ENCODE measurements at regions not wholly inside any gene's neighbourhood (a gene's known extent, or its start where the extent isn't known, plus 50 kb on each side); places are given as distances from the start of the nearest gene placed in this dataset.
"Not testable (repeated sequence)": the region's sequence is repeated elsewhere in the genome, so short reads cannot be mapped to it uniquely, and the experiment has no call there.

DNA sequence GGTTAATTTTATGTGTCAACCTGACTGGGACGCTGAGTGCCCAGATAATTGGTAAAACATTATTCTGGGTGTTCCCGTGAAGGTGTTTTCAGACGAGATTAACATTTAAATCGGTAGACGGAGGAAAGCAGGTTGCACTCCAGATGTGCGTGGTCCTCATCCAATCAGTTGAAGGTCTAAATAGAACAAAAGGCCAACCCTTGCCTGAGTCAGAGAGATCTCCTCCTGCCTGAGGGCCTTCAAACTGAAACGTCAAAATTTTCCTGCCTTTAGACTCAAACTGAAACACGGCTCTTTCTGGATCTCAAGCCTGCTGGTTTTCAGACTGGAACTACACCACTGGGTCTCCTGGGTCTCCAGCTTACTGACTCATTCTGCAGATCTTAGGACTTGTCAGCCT is 70.9 kb downstream of the NPIPA5 start:
- not testable (repeated sequence) for DNase-seq

DNA sequence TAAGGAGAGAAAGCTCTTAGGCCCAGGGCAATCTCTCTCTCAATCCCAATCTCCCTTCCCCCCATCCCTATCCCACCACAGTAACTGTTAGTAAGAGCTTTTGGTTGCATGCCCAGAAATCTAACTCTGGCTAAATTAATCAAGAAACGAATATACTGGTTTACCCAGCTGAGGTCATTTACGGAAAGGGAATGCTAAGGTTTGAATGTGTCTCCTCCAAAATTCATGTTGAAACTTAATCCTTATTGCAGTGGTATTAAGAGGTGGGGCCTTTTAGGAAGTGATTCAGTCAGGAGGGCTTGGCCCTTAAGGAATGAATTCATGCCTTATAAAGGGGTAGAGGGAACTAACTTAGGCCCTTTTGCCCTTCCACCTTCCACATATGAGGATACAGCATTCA is 72.2 kb downstream of the NPIPA5 start:
- DNase-seq: not testable (repeated sequence)

DNA sequence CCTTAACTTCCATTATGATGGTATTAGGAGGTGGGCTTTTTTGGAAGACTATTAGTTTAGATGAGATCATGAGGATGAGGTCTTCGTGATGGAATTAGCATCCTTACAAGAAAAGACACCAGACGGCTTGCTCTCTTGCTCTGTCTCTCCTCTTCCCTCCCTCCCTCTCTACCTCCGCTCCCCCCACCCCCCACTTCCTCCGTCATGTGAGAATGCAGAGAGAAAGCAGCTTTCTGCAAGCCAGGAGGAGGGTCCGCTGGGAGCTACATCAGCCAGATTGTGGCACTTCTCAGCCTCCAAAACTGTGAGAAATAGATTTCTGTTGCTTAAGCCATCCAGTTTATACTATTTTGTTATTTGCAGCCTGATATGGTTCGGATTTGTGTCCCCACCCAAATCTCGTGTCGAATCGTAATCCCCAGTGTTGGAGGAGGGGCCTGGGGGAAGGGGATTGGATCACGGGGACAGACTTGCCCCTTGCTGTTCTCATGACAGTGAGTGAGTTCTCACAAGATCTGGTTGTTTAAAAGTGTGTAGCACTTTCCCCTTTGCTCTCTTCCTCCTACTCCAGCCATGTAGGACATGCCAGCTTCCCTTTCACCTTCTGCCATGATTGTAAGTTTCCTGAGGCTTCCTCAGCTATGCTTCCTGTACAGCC is 74.3 kb downstream of the NPIPA5 start:
- DNase-seq: not testable (repeated sequence)

DNA sequence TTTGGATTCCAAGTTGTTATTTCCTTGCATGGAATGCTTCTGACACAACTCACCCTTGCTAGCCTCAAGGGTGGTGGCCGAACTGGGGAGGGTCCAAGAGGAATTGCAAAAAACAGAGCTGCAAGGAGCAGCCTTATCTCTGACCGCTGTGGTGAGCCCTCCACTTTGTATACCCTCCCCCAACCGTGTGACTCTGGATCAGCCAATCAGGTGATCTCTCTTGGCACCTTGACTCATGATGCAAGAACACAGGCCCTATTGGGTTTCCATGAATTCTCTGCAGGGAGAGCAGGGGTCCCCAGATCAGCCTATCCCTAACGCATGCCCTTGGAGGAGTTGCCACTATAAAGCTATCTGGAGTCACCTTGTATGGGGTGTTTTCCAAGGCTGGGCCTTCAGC is 81.0 kb downstream of the NPIPA5 start:
- not testable (repeated sequence) for DNase-seq

DNA sequence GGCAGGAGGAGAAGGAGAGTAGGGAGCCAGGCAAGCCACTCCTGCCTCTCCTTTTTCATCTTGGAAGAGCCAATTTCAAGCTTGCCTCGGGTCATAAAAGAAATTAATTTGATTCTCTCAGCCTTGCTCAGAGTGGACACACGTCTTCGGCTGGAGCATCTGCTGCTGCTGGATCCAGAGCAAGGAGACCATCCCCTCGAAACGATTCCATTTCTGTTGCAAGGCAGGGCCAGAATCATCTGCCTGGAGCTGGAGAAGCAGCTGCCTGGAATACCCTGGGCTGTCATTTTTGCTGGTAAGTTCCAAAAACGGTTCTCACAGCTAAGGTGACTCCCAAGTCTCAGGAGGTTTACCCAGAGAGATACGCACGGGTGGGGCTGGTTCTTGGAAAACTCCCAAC is 103.3 kb downstream of the NPIPA5 start:
- DNase-seq: not testable (repeated sequence)

DNA sequence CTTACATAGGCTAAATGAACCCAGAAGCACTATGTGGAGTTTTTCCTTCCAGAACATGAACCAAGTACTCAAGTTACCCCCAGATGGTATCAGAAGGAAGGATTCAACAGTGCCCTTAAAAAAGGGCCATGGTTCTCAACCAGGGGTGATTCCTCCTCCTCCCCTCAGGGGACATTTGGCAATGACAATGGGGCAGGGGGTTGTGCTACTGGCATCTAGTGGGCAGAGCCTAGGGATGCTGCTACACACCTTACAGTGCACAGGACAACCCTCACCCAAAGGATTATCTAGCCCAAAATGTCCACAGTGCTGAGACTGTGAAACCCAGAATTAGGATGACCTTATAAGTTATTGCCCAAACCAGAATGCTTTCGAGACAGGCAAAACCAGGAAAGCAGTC is 104.1 kb downstream of the NPIPA5 start:
- DNase-seq: not testable (repeated sequence)

GRCh38 chr16:15266941-15267340 is 111.2 kb downstream of the NPIPA5 start:
- not testable (repeated sequence) for DNase-seq

- not testable (repeated sequence) for DNase-seq
These were observed 115.9 kb downstream of the NPIPA5 start for GRCh38 chr16:15262212-15262611.

DNA sequence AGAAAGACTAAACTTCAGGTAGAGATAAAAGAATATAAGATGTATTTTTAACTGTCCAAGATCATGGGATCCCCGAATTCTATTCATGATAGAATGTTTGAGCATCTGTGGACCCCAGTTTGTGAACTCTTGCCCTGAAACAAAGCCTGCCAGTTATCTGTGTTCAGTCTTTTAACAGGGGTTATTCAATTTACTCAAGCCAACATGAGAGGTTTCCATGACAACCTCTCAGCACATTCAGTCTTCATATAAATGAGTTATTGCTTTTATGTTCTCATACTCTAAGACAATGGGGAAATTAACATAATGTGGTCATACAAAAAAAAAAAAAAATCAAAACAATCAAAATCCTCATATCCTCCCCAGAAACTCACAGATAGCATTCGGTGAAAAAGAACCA is 130.1 kb downstream of the NPIPA5 start:
- not testable (repeated sequence) for DNase-seq

DNA sequence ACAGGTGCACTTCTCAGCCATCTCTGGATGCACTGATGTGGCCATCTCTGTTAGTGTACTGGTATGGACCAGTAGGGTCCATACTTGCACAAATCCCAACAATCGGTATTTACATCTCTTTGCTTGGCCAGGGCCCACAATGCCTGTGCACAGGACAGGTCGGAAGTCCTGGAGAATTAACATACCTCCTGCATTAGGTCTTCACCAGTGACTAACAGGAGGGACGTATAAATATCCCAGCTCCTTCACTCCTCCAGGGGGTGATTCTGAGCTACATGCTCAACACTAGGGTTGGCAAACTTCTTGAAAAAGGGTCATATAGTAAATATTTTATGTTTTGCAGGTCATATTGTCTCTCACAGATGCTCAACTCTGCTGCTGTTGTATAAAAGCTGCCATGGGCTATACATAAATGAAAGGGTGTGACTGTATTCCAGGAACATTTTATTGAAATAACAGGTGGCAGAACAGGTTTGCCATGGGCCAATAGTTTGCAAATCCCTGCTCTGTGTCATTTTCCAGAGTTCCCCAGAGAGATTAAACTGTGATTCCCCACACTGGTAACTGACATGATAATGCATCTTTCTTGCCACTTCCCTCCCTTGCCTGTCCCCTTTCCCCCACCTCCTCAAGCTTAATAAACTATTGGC is 141.3 kb downstream of the NPIPA5 start:
- DNase-seq: not testable (repeated sequence)

DNA sequence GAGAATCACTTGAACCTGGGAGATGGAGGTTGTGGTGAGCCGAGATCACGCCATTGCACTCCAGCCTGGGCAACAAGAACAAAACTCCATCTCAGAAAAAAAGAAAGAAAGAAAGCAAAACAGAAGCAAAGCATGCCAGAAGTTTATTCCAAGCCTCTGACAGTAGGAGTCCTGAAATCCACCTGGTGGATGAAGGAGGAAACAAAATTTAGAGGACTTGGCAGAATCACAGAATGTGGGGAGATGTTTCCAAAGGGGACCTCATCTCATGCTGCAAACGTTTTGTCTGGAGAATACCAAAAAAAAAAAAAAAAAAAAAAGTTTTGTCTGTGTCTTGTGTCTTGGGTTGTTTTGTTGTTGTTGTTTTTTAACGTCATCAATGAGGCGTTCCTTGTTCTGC is 141.1 kb upstream of the RRN3 start:
- not testable (repeated sequence) for DNase-seq

DNA sequence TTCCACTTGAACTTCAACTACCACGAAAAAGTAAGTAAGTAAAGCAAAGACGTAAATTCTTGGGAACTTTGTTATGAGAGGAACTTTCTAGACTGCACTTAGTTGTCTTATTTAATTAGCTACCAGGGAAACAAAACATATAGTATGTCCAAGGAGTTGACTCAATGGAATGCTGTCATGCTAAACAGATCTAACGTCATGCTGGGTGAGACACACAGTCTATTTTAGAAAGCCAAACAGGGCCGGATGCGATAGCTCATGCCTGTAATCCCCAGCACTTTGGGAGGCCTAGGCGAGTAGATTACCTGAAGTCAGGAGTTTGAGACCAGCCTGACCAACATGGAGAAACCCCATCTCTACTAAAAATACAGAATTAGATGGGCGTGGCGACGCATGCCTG is 140.6 kb upstream of the RRN3 start:
- DNase-seq: not testable (repeated sequence)

- not testable (repeated sequence) for DNase-seq
These were observed 136.4 kb upstream of the RRN3 start for GRCh38 chr16:15230432-15230831.

DNA sequence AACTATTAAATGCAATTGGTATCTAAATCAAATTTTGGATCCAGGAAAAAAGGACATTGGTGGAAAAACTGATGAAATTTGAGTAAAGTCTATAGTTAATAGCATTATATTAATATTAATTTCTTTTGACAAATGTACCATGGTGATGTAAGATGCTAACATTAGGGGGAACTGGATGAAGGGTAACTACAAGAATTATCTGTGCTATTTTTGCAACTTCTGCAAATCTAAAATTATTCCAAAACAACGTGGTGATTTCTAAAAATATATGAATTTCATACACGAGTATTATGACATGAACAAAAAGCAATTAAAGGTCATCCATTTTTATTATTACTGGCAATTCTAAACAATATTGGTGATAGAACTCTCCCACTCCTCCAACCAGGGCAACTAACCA is 135.6 kb upstream of the RRN3 start:
- DNase-seq: not testable (repeated sequence)

- not testable (repeated sequence) for DNase-seq
These were observed 130.6 kb upstream of the RRN3 start for GRCh38 chr16:15224651-15225050.

GRCh38 chr16:15223398-15223797 is 129.3 kb upstream of the RRN3 start:
- DNase-seq: not testable (repeated sequence)

- not testable (repeated sequence) for DNase-seq
These were observed 125.9 kb upstream of the RRN3 start for GRCh38 chr16:15219679-15220615.

- not testable (repeated sequence) for DNase-seq
These were observed 124.9 kb upstream of the RRN3 start for GRCh38 chr16:15218856-15219500.

- not testable (repeated sequence) for DNase-seq
These were observed 113.3 kb upstream of the RRN3 start for GRCh38 chr16:15207202-15207981.

DNA sequence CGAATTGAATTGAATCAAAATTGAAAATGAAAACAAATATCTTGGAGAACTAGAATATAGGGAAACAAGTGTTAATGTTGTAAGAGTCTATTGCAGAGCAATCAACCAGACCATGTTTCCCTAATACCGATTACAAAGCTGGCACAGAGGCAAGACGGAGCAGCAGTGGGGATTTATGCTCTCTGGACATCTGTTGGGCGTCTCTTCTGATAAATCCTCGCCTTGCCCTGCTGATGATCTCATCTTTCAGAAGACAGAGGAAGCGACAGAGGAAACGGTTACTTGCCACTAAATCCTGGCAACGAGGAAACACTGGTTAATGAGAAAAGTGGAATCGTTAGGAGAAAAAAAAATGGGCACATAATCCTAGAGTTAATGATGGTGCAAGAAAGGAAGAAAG is 112.4 kb upstream of the RRN3 start:
- DNase-seq: peak in 1 of 2 experiments; percentile 5

GRCh38 chr16:15205939-15206338 is 111.9 kb upstream of the RRN3 start:
- not testable (repeated sequence) for DNase-seq

DNA sequence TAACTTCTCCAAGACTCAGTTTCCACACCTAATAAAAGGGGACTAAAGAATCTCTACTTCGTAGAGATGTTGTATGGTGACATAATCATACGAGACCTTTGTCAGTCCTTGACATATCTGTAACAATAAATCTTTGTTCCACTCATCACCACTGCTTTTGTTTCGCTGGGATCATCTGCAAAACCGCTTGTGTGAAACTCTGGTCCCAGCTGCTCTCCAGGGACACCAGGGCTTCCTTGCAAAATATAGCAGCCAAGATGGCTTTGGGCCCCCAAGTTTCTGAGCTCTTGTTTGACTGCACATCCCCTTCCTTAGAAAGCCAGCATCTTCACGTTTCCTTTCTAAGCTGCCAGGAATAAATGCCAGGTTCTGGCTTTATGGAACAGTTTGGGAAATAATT is 110.5 kb upstream of the RRN3 start:
- DNase-seq: not testable (repeated sequence)

Data from AML-193 (cell line).